NCI-H146 (cell line): ENCODE measurements at regions not wholly inside any gene's neighbourhood (a gene's known extent, or its start where the extent isn't known, plus 50 kb on each side); places are given as distances from the start of the nearest gene placed in this dataset.
"Not testable (repeated sequence)": the region's sequence is repeated elsewhere in the genome, so short reads cannot be mapped to it uniquely, and the experiment has no call there.

Source experiments
- DNase-seq: peaks from one replicate; lab custom pipeline; 2025; lab: John Stamatoyannopoulos, UW

GRCh38 chr9:95391271-95391670, 73.8 kb upstream of the FANCC start:
- DNase-seq = not testable (repeated sequence)

DNA sequence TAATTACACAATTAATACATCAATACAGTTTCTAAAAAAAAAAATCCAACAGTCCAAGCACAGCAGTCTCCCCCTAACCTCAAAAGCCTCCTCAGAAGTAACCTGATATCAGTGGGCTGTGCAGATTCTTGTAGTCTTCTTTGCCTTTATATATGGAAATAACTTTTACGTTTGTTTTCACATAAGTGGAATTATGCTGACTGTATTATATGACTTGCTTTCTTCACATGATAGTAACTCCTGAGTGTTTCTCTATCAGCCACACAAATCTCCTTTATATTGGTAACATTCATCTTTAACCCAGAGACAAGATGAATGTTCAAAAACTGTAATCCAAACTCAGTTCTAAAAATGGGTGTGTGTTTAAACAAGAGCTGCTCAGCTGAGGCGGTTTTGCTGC, 71.9 kb upstream of the FANCC start:
- DNase-seq = no peak

DNA sequence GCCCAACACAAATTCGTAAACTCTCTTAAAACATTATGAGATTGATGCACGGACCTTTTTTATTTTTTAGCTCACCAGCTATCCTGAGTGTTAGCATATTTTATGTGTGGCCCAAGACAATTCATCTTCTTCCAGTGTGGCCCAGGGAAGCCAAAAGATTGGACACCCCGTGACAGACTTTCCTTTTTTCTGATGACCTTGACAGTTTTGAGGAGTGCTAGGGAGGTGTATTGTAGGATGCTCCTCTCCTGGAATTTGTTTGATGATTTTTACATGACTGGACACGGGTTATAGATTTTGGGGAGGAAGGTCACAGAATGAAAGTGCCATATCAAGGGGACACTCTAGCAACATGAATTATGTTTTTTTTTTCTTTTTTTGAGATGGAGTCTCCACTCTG, 69.3 kb upstream of the FANCC start:
- no peak for DNase-seq

DNA sequence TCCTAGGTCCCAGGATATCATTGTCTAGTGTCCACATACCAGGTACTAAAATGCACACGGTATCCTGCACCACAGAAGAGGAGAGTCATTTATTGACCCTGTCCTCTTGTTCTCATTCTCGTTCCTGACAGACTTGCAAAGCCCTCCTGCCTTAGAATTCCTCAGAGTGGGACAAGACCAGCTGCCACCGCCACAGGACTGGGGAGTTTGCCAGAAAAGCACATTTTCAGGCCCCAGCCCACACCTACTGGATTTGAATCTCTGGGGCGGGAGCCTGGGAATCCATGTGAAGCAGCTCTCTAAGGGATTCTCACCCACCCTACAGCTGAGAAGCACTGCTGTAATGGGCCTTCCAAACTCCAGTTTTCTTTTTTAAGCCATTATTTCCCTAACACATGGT, 68.0 kb upstream of the FANCC start:
- no peak for DNase-seq

- no peak for DNase-seq
Measured at GRCh38 chr9:95383845-95384244, 66.3 kb upstream of the FANCC start.

DNA sequence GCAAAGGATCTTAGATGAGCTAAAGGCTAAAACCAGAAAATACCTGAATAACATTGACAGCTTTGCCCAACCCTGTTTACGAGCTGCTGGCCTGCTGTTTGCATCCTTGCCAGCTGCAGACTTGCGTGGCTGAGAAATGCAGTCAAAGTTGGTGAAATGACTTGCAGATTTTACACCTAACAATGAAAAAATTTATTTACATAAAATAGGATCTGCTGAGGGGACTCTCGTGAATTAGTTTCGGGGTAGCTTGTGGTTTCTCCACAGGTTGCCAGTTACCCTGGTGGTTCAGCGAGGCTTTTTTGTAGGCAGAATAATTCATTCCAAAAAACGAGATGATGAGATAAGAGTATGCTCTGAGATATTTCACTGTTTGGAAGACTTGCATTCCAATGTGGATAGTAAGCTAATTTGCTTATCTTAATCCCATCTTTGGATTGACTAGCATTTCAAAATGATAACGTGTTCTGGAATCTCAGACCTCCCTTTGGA, 65.7 kb upstream of the FANCC start:
- no peak for DNase-seq

GRCh38 chr9:95382433-95382832, 64.9 kb upstream of the FANCC start:
- DNase-seq = peak; percentile 71

DNA sequence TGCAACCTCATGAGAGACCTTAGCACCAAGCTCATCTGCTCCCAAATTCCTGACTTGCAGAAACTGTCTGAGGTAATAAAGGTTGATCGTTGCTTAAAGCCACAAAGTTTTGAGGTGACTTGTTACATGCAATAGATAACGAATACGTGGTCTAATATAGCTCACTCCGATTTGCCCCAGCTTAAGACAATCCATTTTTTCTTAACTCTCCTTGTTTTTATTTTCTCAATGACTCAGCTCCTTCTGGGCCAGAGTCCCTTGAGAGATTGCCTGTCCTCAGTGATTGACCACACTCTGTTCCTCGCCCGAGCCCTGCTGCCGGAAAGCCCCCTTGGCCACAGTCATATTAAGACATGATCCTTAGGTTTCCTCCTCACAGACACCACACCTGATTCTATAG, 63.7 kb upstream of the FANCC start:
- DNase-seq = no peak

GRCh38 chr9:95379630-95380029, 62.1 kb upstream of the FANCC start:
- no peak for DNase-seq

DNA sequence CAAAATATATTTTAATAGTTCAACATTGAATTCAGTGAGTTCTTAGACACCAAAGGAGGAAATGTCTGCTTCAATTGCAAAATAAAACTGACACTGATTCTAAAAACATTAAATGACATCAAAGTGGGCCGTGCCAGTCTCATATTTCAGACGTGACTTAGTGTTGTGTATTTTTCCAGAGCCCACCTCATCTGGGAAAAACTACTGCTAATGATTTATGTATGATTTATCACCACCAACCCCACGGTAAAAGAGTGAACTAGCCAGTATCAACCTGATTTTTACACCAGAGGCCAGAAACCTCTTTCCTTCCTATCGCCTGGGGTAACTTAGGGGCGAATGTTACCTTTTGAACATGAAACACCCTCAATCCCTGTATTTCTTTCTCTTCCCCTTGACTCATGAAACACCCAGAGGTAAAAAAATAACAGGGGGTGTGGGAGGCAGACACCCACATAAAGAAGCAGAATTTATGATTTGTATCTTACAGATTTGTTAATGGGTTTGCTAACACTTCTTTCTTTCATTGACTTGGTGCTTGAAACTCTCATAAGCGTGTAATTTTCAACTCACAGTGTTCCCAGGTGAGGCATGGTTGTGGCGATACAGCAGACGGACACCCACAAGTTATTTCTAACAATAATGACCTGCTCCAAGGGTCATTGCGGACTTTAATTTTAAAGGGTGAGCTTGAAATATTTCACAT, 56.4 kb upstream of the FANCC start:
- DNase-seq = no peak

DNA sequence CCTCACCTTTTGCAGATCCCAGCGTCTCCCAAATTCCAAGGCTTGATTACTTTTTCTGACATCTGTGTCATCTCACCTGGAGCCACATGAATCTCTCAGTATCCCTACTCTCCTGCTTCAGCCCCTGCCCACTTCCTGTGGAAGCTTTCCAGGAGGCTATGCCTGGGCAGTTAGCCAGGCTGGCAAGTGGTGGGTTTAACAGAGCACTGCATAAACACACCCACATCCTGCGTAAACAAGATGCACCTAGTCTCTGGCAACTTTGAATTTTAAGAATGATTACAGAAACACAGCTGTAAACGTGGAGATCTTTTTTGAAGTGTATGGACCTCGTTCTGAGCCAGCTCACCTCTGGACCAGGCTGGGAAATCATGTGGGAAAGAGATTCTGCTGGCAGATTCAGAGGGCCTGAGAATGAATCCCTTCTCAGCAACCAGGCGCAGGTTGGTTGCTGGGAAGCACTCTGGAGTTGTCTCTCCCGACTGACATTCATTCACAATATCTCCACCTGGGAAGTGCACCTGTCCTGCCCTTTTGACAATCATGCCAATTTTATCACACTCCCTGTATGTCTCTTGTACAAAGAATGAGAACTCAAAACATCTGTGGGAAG, 55.7 kb upstream of the FANCC start:
- no peak for DNase-seq

DNA sequence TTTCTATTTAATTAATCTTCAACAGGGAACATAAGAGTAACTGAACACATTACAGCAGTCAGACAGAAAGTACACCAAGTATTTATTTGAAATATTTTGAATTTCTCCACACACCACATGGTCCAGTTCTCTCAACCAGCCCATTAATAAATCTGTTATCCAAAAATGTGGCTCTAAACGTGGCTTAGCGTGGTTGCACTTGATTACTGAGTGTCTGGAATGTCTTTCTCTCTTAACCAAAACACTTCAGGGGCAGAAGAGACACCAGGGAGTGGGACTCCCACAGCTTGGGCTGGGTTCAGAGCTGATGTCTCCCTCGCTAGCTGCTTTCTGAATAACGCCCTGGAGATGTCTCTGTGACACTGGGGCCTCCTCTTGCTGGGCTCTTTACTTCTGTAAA, 52.6 kb upstream of the FANCC start:
- no peak for DNase-seq

- no peak for DNase-seq
Measured at GRCh38 chr9:95368377-95369160, 51.1 kb upstream of the FANCC start.
